GM21786 (cell line): ENCODE measurements at regions not wholly inside any gene's neighbourhood (a gene's known extent, or its start where the extent isn't known, plus 50 kb on each side); places are given as distances from the start of the nearest gene placed in this dataset.
"Not testable (repeated sequence)": the region's sequence is repeated elsewhere in the genome, so short reads cannot be mapped to it uniquely, and the experiment has no call there.

ENCODE experiments used
- ATAC-seq: cut with Tn5 transposase; IDR thresholded peaks from one replicate; pipeline ENCODE4 v1.9.1; 2021; ENCODE audit not compliant: unreplicated experiment

- ATAC-seq = no peak
These were observed 134.8 kb upstream of the SLC4A4 start for GRCh38 chr4:71204056-71204455.

DNA sequence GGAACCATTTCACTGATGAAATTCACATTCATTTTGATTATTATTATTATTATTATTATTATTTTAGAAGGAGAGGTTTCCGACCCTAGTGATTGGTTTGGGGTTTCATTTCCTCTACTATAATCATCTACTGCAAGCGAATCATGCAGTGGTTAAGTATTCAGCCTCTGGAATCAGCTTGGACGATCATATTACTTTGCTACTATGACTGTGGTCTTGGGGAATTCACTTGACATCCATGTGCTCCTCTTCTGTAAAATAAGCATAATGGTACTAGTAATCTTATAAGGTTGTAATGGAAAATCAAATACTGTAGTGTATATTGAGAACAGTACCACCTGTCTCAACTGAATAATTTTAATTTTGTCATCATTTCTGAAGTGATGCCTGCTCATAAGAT lies 132.1 kb upstream of the SLC4A4 start:
- ATAC-seq = no peak

- no peak for ATAC-seq
These were observed 129.7 kb upstream of the SLC4A4 start for GRCh38 chr4:71209161-71209560.

GRCh38 chr4:71210823-71211222 lies 128.0 kb upstream of the SLC4A4 start:
- ATAC-seq = no peak

GRCh38 chr4:71211748-71212147 lies 127.1 kb upstream of the SLC4A4 start:
- ATAC-seq = no peak

- no peak for ATAC-seq
These were observed 126.6 kb upstream of the SLC4A4 start for GRCh38 chr4:71212216-71212615.

GRCh38 chr4:71214578-71214977 lies 124.2 kb upstream of the SLC4A4 start:
- ATAC-seq = no peak

DNA sequence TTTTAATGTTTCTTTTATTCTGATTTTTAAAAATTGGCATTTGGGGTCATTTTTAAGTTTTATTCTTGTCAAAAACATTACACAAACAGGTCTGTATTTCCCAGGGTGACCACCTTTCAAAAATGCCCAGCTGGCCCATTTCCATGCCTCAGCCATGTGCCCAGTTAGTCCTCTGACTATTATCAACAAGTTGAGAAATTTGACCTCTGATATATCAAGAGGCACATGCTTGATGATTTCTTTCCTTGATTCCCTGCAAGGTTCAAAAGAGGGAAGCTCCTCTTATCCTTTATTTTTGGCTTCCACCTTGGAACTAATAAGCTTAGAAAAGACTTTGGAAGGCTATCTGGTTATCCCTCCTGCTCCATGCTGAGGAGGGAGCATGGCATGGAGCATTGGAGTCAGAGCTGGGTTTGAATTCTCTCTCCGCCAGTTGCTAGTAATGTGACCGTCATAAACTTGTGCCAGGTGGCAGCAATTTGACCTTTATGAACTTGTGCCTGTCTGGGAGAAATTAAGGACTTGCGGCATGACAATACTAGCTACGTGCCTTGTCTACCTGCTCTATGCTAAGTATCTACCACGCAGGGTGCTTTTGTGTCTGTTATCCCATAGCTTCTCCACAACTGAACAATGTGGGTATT lies 122.4 kb upstream of the SLC4A4 start:
- no peak for ATAC-seq

GRCh38 chr4:71217688-71218087 lies 121.1 kb upstream of the SLC4A4 start:
- no peak for ATAC-seq

DNA sequence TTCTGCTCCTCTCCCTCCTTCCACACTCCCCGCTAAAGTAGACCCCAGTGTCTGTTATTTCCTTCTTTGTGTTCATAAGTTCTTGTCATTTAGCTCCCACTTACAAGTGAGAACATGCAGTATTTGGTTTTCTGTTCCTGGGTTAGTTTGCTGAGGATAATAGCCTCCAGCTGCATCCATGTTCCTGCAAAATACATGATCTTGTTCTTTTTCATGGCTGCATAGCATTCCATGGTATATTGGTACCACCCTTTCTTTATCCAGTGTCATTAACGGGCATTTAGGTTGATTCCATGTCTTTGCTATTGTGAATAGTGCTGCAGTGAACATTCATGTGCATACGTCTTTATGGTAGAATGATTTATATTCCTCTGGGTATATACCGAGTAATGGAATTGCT lies 118.0 kb upstream of the SLC4A4 start:
- not testable (repeated sequence) for ATAC-seq

DNA sequence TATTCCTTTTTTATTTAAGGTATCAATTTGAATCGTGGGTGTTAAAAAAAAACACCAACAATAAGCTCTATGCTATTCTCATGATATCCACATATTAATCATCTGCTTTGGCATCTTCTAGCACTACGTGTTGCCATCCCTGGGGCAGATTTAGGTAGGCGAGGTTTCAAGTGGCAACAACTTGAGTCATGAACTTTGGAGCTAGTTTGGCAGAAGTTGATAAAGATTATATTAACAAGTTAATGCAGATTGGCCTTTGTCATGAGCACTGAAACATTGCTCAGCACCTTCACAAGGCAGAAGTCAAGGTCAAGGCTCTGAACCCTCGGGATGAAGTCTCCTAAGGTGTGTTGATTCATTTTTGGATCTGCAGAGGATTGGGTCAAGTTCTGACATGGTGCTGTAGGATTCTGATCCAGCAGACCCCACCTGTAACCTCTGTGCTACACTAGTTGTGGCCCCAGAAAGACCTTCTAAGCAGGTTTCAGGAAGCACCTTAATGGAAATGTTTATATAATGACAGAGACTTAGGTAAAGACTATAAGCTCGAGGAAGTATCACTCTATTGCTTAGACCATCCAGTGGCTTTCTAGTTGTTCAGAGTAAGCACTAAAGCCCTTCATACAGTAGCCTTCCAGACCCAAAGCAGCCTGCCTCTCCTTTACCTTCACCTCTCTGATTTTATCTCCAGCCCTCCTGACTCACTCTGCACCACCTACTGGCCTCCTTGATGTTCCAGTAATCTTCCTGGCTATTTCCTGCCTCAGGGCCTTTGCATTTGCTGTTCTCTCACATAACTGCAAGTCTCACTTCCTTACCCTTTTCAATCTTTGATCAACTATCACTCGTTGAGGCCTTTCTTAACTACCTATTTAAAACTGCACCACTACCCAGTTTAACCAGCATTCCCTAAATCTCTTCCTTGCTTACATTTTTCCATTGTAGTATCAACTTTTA lies 117.0 kb upstream of the SLC4A4 start:
- no peak for ATAC-seq

- ATAC-seq = no peak
These were observed 116.2 kb upstream of the SLC4A4 start for GRCh38 chr4:71222661-71223060.

DNA sequence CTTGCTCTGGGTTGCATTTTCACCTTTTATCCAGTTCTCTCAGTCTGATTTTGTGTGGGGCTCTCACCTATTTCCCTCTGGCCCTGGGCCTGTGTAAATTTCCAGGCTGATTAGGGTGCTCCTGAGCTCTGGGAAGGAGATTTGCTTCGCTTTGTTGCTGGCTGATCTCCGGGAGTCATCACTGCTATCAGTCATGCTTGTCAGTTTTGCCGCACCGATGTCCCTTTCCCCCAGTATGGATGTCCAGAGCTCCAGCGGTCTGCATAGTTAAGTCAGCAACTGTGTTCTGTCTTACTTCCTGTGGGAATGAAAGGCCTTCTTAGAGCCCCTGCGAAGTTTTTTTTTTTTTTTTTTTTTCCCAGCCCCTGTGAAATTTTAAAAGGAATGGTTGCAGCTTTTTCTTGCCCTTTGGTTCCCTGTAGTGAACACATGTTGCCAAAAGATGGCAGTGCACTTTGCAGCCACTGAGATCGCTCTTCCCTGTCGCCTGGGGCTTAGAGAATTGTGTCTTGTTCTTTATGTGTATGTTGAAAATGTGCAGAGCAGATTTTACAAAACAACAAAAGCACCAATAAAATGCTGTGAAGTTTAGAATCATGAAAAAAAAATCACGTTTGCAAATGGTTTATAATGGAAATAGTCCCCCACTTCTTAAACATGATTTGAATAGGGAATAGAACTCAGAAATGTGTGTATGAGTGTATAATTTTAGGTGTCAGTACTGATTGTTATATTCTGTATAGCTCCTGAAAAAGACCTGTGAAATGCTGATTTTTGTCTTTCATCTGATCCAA lies 109.1 kb upstream of the SLC4A4 start:
- peak; percentile 41 for ATAC-seq

GRCh38 chr4:71230271-71231128 lies 108.3 kb upstream of the SLC4A4 start:
- no peak for ATAC-seq

DNA sequence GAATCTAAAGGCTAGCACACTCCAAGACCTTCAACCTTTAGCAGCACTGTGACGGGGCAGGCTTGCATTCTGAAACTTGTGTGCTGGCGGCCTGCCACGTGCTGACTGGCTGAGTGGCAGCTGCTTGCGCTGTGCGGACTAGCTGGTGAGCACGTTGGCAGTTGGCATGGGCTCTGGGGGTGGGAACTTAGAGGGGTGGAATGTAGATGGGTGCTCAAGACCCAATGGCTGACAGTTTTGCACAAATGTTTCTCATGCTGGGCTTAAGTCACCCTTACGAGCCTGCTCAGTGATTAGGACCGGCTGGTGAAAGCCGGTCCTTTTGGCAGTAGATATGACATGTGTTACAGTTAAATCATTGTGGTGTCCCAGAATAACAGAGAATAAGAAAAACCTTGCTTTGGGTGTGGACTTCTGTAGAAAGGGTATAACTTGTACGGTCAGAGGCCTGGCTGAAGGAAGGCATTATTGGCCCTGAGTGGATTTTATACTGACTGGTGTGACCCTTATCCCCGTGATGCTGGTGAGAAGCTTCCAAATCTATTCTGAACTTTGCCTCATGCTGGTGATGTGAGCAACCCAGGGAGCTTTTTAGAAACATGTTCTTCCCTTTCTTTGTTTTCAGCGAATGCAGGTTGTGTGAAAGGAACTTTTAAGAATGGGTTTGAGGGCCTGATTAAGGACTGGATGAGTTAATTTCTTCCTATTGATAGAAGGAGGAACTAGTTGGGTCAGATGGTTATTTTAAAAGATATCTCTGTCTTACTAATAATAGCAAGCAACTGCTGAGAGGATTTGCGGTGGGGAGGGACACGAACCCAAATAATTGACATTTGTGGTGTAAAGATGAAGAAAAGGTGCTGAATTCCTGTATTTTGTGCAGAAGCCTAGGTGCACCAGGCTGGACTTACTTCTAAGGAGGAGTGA lies 107.4 kb upstream of the SLC4A4 start:
- no peak for ATAC-seq

- no peak for ATAC-seq
These were observed 106.8 kb upstream of the SLC4A4 start for GRCh38 chr4:71232056-71232430.

GRCh38 chr4:71232846-71233245 lies 106.0 kb upstream of the SLC4A4 start:
- no peak for ATAC-seq

- no peak for ATAC-seq
These were observed 103.3 kb upstream of the SLC4A4 start for GRCh38 chr4:71235311-71236201.

GRCh38 chr4:71236226-71236625 lies 102.6 kb upstream of the SLC4A4 start:
- ATAC-seq = no peak
